ENCODE measurements at regions not wholly inside any gene's neighbourhood (a gene's known extent, or its start where the extent isn't known, plus 50 kb on each side); places are given as distances from the start of the nearest gene placed in this dataset.

- TF ChIP-seq POLR2A (IDR thresholded peaks at IDR 0.05; ENCODE audit: insufficient read depth in 1 of 2, low read depth in 2 of 2, low read length in 2 of 2) (no peak), FOXO4 (CRISPR knock-in tag; conservative IDR thresholded peaks at IDR 0.05) (no peak), TARDBP (CRISPR knock-in tag; IDR thresholded peaks at IDR 0.05) (no peak), MTA1 (CRISPR knock-in tag; IDR thresholded peaks at IDR 0.05; ENCODE audit: borderline replicate concordance) (no peak)
Observed at GRCh38 chrX:34873500-34874225, 68.9 kb upstream of the FAM47B start.

Data from HepG2 (cell line).